ENCODE measurements at regions not wholly inside any gene's neighbourhood (a gene's known extent, or its start where the extent isn't known, plus 50 kb on each side); places are given as distances from the start of the nearest gene placed in this dataset.

GRCh38 chr16:66161269-66161668 is 205.2 kb upstream of the CDH5 start:
- WGBS (ENCODE audit: insufficient coverage, insufficient read length), result no CpG with 5 or more reads among the region's 3 CpGs
- Histone ChIP-seq H3K4me1 (ENCODE audit: control insufficient read depth, insufficient read depth, low read length) (no peaks in the 10 kb centered on the region), H3K4me3 (ENCODE audit: low read length) (no peak overlapping the region), H3K27me3 (ENCODE audit: control insufficient read depth, insufficient read depth, low read length) (no peaks in the 10 kb centered on the region), H3K27ac (ENCODE audit: low read length) (no peak overlapping the region), H3K9me3 (ENCODE audit: control insufficient read depth, insufficient read depth, low read length) (no peaks in the 10 kb centered on the region), H3K36me3 (ENCODE audit: control insufficient read depth, insufficient read depth, low read length) (no peaks in the 10 kb centered on the region)
- no peak for DNase-seq (ENCODE audit: low read depth, low spot score)

- WGBS (ENCODE audit: insufficient coverage, insufficient read length), result no CpG with 5 or more reads among the region's 5 CpGs
- H3K9me3 ChIP-seq (ENCODE audit: control insufficient read depth, insufficient read depth, low read length), result no peaks in the 10 kb centered on the region
- no peaks in the 10 kb centered on the region for H3K36me3 ChIP-seq (ENCODE audit: control insufficient read depth, insufficient read depth, low read length)
- H3K27me3 ChIP-seq (ENCODE audit: control insufficient read depth, insufficient read depth, low read length), result no peaks in the 10 kb centered on the region
- DNase-seq (ENCODE audit: low read depth, low spot score), result no peak
- no peak overlapping the region for H3K27ac ChIP-seq (ENCODE audit: low read length)
- no peaks in the 10 kb centered on the region for H3K4me1 ChIP-seq (ENCODE audit: control insufficient read depth, insufficient read depth, low read length)
- no peak overlapping the region for H3K4me3 ChIP-seq (ENCODE audit: low read length)
Observed at GRCh38 chr16:66159987-66160386, 206.5 kb upstream of the CDH5 start.

- no CpG with 5 or more reads among the region's 4 CpGs for WGBS (ENCODE audit: insufficient coverage, insufficient read length)
- DNase-seq (ENCODE audit: low read depth, low spot score), result no peak
- H3K27ac ChIP-seq (ENCODE audit: low read length), result no peak overlapping the region
- H3K4me3 ChIP-seq (ENCODE audit: low read length), result no peak overlapping the region
- no peaks in the 10 kb centered on the region for H3K9me3 ChIP-seq (ENCODE audit: control insufficient read depth, insufficient read depth, low read length)
- H3K27me3 ChIP-seq (ENCODE audit: control insufficient read depth, insufficient read depth, low read length), result no peaks in the 10 kb centered on the region
- H3K4me1 ChIP-seq (ENCODE audit: control insufficient read depth, insufficient read depth, low read length), result no peaks in the 10 kb centered on the region
- no peaks in the 10 kb centered on the region for H3K36me3 ChIP-seq (ENCODE audit: control insufficient read depth, insufficient read depth, low read length)
Observed at GRCh38 chr16:66156538-66156937, 210.0 kb upstream of the CDH5 start.

GRCh38 chr16:66155933-66156332 is 210.6 kb upstream of the CDH5 start:
- no peaks in the 10 kb centered on the region for H3K9me3 ChIP-seq (ENCODE audit: control insufficient read depth, insufficient read depth, low read length)
- no peaks in the 10 kb centered on the region for H3K36me3 ChIP-seq (ENCODE audit: control insufficient read depth, insufficient read depth, low read length)
- no peaks in the 10 kb centered on the region; the same call in 1 of the 2 replicates for H3K4me1 ChIP-seq (ENCODE audit: control insufficient read depth, insufficient read depth, low read length)
- no peak overlapping the region for H3K4me3 ChIP-seq (ENCODE audit: low read length)
- no CpG with 5 or more reads among the region's 4 CpGs for WGBS (ENCODE audit: insufficient coverage, insufficient read length)
- no peak overlapping the region for H3K27ac ChIP-seq (ENCODE audit: low read length)
- DNase-seq (ENCODE audit: low read depth, low spot score), result no peak
- H3K27me3 ChIP-seq (ENCODE audit: control insufficient read depth, insufficient read depth, low read length), result no peaks in the 10 kb centered on the region

GRCh38 chr16:66154801-66155200 is 211.7 kb upstream of the CDH5 start:
- Histone ChIP-seq H3K4me1 (ENCODE audit: control insufficient read depth, insufficient read depth, low read length) (no peaks in the 10 kb centered on the region; the same call in 1 of the 2 replicates), H3K36me3 (ENCODE audit: control insufficient read depth, insufficient read depth, low read length) (no peaks in the 10 kb centered on the region), H3K27me3 (ENCODE audit: control insufficient read depth, insufficient read depth, low read length) (no peaks in the 10 kb centered on the region), H3K9me3 (ENCODE audit: control insufficient read depth, insufficient read depth, low read length) (no peaks in the 10 kb centered on the region), H3K4me3 (ENCODE audit: low read length) (no peak overlapping the region), H3K27ac (ENCODE audit: low read length) (no peak overlapping the region)
- DNase-seq (ENCODE audit: low read depth, low spot score), result no peak
- WGBS (ENCODE audit: insufficient coverage, insufficient read length), result no CpG with 5 or more reads among the region's 8 CpGs

GRCh38 chr16:66152823-66153393 is 213.6 kb upstream of the CDH5 start:
- Histone ChIP-seq H3K36me3 (ENCODE audit: control insufficient read depth, insufficient read depth, low read length) (no peaks in the 10 kb centered on the region), H3K27me3 (ENCODE audit: control insufficient read depth, insufficient read depth, low read length) (no peaks in the 10 kb centered on the region), H3K27ac (ENCODE audit: low read length) (no peak overlapping the region), H3K9me3 (ENCODE audit: control insufficient read depth, insufficient read depth, low read length) (no peaks in the 10 kb centered on the region), H3K4me1 (ENCODE audit: control insufficient read depth, insufficient read depth, low read length) (no peaks in the 10 kb centered on the region; the same call in 1 of the 2 replicates), H3K4me3 (ENCODE audit: low read length) (no peak overlapping the region)
- no CpG with 5 or more reads among the region's 3 CpGs for WGBS (ENCODE audit: insufficient coverage, insufficient read length)
- no peak for DNase-seq (ENCODE audit: low read depth, low spot score)

GRCh38 chr16:66152181-66152580 is 214.3 kb upstream of the CDH5 start:
- DNase-seq (ENCODE audit: low read depth, low spot score), result no peak
- H3K9me3 ChIP-seq (ENCODE audit: control insufficient read depth, insufficient read depth, low read length), result no peaks in the 10 kb centered on the region
- no peak overlapping the region for H3K27ac ChIP-seq (ENCODE audit: low read length)
- H3K4me1 ChIP-seq (ENCODE audit: control insufficient read depth, insufficient read depth, low read length), result no peaks in the 10 kb centered on the region; the same call in 1 of the 2 replicates
- no peak overlapping the region for H3K4me3 ChIP-seq (ENCODE audit: low read length)
- WGBS (ENCODE audit: insufficient coverage, insufficient read length), result no CpG with 5 or more reads among the region's 2 CpGs
- H3K36me3 ChIP-seq (ENCODE audit: control insufficient read depth, insufficient read depth, low read length), result no peaks in the 10 kb centered on the region
- H3K27me3 ChIP-seq (ENCODE audit: control insufficient read depth, insufficient read depth, low read length), result no peaks in the 10 kb centered on the region

GRCh38 chr16:66150698-66151482 is 215.6 kb upstream of the CDH5 start:
- Histone ChIP-seq H3K9me3 (ENCODE audit: control insufficient read depth, insufficient read depth, low read length) (no peaks in the 10 kb centered on the region), H3K4me3 (ENCODE audit: low read length) (no peak overlapping the region), H3K4me1 (ENCODE audit: control insufficient read depth, insufficient read depth, low read length) (no peaks in the 10 kb centered on the region; the same call in 1 of the 2 replicates), H3K27me3 (ENCODE audit: control insufficient read depth, insufficient read depth, low read length) (no peaks in the 10 kb centered on the region), H3K36me3 (ENCODE audit: control insufficient read depth, insufficient read depth, low read length) (no peaks in the 10 kb centered on the region), H3K27ac (ENCODE audit: low read length) (no peak overlapping the region)
- WGBS (ENCODE audit: insufficient coverage, insufficient read length), result no CpG with 5 or more reads among the region's 7 CpGs
- DNase-seq (ENCODE audit: low read depth, low spot score), result no peak

- H3K4me1 ChIP-seq (ENCODE audit: control insufficient read depth, insufficient read depth, low read length), result no peaks in the 10 kb centered on the region; the same call in 1 of the 2 replicates
- no peaks in the 10 kb centered on the region for H3K27me3 ChIP-seq (ENCODE audit: control insufficient read depth, insufficient read depth, low read length)
- H3K9me3 ChIP-seq (ENCODE audit: control insufficient read depth, insufficient read depth, low read length), result no peaks in the 10 kb centered on the region
- no peak overlapping the region for H3K27ac ChIP-seq (ENCODE audit: low read length)
- no peaks in the 10 kb centered on the region for H3K36me3 ChIP-seq (ENCODE audit: control insufficient read depth, insufficient read depth, low read length)
- WGBS (ENCODE audit: insufficient coverage, insufficient read length), result no CpG with 5 or more reads among the region's 6 CpGs
- no peak for DNase-seq (ENCODE audit: low read depth, low spot score)
- no peak overlapping the region for H3K4me3 ChIP-seq (ENCODE audit: low read length)
Observed at GRCh38 chr16:66147291-66147690, 219.2 kb upstream of the CDH5 start.

GRCh38 chr16:66146798-66147197 is 219.7 kb upstream of the CDH5 start:
- H3K4me3 ChIP-seq (ENCODE audit: low read length), result no peak overlapping the region
- H3K9me3 ChIP-seq (ENCODE audit: control insufficient read depth, insufficient read depth, low read length), result no peaks in the 10 kb centered on the region
- no CpG with 5 or more reads among the region's 9 CpGs for WGBS (ENCODE audit: insufficient coverage, insufficient read length)
- H3K27ac ChIP-seq (ENCODE audit: low read length), result no peak overlapping the region
- no peaks in the 10 kb centered on the region; the same call in 1 of the 2 replicates for H3K4me1 ChIP-seq (ENCODE audit: control insufficient read depth, insufficient read depth, low read length)
- no peak for DNase-seq (ENCODE audit: low read depth, low spot score)
- H3K27me3 ChIP-seq (ENCODE audit: control insufficient read depth, insufficient read depth, low read length), result no peaks in the 10 kb centered on the region
- H3K36me3 ChIP-seq (ENCODE audit: control insufficient read depth, insufficient read depth, low read length), result no peaks in the 10 kb centered on the region

GRCh38 chr16:66144641-66145040 is 221.8 kb upstream of the CDH5 start:
- Histone ChIP-seq H3K4me3 (ENCODE audit: low read length) (no peak overlapping the region), H3K27me3 (ENCODE audit: control insufficient read depth, insufficient read depth, low read length) (no peaks in the 10 kb centered on the region), H3K9me3 (ENCODE audit: control insufficient read depth, insufficient read depth, low read length) (no peaks in the 10 kb centered on the region), H3K27ac (ENCODE audit: low read length) (no peak overlapping the region), H3K4me1 (ENCODE audit: control insufficient read depth, insufficient read depth, low read length) (no peaks in the 10 kb centered on the region), H3K36me3 (ENCODE audit: control insufficient read depth, insufficient read depth, low read length) (no peaks in the 10 kb centered on the region)
- no peak for DNase-seq (ENCODE audit: low read depth, low spot score)
- WGBS (ENCODE audit: insufficient coverage, insufficient read length), result no CpG with 5 or more reads among the region's 3 CpGs
